GM19238 (cell line): ENCODE measurements at regions not wholly inside any gene's neighbourhood (a gene's known extent, or its start where the extent isn't known, plus 50 kb on each side); places are given as distances from the start of the nearest gene placed in this dataset.

Experiments
- DNase-seq: peaks from one replicate; pipeline ENCODE4 v3.0.0; 2011; ENCODE audit warnings: low spot score; ENCODE audit not compliant: insufficient read length

DNA sequence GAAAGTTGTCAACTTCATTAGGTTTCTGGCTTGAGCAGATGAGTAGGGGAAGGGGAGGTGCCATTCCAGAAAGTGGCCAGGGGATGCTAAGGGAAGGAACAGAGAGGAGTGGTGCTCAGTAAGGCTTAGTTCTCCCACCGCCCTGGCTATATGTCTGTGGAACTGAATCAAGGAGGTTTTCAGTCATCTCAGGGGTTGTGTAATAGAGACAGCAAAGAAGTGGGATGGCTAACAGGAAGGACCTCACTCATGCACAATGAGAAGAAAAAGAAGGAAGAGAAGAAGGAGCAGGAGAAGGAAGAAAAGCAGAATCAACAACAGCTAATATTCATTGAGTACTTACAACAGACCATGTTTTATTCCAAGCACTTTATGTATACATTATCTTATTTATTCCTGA is 368.7 kb downstream of the MID1IP1 start:
- DNase-seq = no peak

DNA sequence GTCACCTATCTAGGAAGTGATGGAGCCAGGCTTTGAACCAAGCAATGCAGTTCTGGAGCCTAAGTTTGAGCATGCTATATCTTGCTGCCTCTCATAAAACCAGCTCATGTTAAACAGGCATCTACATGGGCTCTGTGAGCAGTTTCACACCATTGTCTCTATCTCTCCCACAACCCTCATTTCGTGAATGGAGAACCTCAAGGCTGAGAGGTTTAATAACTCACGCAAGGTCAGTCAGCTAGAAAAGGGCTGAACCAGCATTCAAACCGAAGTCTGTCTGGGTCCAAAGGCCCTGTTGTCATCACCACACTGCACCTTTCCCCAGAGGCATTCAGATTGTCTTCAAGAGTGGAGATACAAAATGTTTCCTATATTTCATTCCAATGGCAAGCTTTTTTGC is 369.2 kb downstream of the MID1IP1 start:
- DNase-seq = no peak

DNA sequence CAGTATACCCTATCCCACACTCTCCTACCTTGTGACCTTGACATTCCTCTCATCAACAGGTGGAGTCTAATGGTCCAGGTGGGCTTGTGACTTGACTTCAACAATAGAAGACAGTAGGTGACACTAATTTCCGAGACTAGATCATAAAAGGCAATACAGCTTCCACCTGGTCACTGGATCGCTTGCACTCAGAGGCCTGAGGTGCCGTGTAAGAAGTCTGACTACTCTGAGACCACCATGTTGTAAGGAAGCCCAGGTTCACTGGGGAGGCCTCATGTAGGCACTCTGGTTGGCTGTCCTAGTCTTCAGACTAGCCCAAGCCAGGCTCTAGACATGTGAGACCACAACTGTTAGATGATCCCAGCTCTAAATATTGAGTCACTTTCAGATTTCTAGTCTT is 370.4 kb downstream of the MID1IP1 start:
- no peak for DNase-seq

DNA sequence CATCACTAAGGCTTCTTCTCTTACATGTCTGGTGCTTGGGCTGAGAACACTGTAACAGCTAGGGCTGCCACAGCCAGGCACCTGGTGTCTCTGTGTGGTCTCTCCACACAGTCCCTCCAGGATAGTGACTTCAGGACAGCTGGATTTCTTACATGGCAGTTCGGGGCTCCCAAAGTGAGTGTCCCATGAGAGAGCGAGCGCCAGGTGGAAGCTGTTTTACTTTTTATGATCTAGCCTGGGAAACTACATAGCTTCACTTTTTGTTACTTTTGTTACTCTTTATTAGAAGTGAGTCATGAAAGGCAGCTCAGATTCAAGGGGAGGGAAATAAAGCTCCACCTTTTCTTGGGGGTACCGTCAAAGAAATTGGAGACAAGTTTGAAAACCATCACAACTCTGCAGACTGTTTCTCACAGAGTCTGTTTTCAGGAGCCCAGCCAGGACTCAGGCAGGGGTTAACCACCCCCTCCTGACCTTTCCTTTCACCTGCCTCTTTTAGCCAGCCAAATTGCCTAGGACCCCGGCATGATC is 373.0 kb downstream of the MID1IP1 start:
- no peak for DNase-seq

DNA sequence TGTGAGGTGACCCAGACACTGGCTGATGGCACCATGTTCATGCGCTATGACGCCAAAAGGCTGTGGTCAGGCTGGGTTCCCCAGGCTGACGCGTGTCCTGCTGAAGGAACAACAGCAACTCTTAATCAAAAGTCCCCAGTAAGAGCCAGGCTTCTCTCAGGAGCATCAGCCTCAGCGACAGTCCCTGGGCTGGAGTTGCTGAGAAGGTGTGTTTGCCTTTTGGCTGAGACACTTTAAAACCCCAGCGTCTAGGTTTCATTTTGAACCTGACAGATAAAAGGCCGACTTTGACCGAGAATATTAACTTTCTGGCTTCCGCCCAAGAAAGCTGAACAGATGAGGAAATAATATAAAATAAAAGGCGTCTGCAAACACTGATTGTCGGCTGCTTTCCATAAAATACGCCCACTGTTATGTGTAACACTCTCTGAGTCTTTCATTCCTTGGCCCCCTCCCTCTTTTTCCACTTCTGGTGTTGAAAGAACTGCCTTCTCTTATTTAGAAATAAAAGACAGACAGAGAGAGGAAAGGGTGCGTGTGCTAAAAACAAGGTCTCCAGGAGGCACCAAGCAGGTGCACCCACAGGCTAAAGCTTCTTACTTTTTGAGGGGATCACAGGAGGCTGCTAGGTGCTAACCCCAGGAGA is 373.6 kb downstream of the MID1IP1 start:
- no peak for DNase-seq

DNA sequence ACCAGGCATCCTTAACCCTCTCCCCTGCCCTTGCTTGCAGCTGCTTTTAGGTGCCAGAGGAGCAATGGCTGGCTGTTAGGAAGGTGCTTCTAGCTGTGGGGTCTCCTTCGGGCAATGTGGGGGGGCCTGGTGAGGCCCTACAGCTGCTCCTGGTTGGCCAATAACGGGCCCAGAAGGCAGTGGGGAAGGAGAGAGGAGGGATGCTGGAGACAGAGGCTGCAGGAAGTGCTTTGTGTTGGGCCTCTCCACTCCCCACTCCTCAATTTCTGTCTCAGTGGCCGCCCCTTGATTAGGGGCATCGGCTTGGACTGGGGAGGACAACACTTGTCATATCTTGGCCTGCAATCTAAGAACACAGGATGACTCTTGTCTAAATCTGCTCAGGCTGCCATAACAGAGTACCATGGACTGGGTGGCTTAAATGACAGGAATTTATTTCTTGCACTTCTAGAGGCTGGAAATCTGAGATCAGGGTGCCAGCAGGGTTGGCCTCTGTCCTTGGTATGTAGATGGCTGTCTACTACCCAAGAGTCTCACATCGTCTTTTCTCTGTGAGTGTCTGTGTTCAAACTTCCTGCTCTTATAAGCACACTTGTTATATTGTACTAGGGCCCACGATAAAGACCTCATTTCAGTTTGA is 374.3 kb downstream of the MID1IP1 start:
- no peak for DNase-seq

DNA sequence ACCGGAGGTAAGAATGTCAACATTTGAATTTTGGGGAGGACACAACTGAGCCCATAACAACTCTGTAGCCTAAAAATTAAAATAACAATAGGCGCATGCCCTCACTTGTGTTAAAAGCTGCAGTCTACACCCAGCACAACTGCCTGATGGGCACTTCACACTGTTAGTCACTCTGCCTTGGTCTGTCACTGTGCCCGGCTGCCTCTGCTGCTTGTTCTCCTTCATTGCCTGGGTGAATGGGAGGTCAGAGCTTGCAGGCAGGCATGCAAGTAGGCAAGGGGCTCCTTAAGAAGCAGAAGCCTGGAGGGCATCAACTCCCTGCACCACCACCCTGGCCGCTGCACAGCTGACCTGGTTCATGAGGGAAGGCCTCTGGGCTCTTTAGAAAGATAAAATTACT is 374.8 kb downstream of the MID1IP1 start:
- no peak for DNase-seq

DNA sequence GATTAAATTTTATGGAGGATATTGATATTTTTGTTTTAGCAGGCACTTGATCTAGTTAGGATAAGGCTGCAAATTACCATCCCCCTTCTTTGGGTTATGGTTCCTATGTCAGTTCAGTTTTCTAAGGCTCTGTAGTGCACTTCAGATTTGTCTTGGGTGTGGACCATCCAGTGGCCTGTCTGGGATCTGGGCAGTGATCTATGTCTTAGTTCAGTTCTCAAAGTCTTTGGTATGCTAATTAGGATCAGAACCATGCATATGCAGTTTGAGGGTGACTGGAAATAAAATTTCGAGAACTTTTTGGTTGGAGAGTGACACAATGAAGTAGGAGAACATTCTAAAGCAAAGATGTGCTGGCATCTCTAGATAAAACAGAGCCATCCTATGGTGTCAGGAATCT is 388.2 kb downstream of the MID1IP1 start:
- DNase-seq = no peak

DNA sequence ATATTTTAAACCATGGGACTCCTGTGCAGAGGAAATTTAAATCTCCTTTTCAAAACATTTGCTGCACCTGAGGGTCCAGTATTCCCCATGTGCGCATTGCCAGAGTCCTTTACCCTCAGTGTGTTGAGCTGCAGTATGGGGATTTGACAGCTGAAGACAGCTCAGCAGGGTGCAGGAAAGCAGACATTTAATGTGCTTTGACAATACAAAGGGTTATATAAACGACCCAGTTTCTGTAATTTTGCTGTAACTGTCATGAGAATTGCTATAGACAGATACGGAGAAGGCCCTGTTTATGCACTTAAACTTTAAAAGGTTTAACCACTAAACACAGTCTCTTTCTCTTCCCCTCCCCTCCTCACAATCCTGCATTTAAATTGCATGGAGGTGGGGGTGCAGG is 393.4 kb downstream of the MID1IP1 start:
- no peak for DNase-seq

DNA sequence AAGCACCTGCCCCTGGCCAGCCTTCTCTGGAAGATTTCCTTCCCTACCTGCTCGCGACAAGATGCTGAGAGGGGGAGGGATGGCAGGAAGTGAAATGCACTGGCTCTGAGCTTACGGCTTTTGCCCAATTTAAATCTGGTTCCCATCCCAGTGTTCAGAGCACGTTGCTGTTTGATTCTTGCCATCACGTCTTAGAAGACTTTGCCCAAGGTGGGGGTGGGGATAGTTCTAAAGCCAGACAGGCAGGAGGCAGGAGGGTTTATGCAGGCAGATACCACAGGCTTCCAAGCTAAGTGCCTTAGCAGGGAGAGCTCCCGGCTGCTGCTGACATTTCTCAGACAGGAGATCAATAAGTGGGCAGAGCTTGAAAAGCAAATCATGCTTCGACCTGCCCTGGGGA is 393.9 kb downstream of the MID1IP1 start:
- no peak for DNase-seq

DNA sequence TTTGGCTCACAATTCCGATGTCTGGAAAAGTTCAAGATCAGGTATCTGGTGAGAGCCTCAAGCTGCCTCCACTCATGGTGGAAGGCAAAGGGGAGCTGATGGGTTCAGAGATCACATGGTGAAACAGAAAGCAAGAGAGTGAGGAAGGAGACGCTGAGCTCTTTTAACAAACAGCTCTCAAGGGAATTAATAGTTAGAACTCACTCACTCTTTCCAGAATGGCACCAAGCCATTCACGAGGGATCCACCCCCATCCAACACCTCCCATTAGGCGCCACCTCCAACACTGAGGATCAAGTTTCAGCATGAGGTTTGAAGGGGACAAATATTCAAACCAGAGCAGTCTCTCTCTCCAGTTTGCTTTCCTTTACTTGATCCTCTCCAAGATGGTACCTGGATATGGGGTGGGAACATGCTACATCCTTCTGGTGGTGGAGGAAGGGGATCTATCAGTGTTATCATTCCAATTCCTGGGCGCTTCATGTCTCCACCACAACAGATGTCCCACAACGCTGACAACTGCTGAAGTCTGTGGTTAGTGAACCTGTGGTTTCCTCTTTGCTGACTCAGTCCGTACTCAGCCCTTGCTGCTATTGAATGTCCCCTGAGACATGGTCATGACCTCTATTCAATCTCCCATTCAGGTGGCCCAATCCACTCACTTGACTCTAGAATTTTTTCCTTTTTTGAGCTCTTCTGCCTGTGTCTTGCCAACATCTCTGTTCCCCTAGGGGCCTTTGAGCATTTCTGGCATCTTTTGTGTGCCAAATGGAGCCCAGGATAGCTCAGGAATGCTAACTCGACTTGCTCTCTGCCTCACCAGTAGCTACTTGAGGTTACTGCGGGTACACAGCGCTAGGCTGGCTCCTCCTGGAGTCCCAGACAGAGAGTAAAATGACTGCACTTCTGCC is 395.2 kb downstream of the MID1IP1 start:
- DNase-seq = peak; percentile 45

DNA sequence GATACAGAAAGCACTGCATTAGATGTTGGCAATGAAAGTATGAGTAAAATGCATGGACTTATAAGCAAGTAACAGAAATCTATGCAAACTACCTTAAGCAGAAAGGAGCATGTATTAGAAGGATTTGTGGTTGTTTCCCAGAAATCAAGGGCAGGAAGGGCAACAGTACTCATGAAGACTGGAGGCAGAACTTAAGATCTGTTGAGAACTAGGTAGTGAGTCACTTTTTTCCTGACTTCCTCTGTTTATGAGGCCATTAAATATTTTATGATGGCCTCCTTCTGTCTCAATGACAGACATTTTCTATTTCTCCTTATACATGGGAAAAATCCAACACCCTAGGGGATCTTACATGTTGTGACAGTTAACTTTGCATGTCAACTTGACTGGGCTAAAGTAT is 398.2 kb downstream of the MID1IP1 start:
- DNase-seq = no peak

DNA sequence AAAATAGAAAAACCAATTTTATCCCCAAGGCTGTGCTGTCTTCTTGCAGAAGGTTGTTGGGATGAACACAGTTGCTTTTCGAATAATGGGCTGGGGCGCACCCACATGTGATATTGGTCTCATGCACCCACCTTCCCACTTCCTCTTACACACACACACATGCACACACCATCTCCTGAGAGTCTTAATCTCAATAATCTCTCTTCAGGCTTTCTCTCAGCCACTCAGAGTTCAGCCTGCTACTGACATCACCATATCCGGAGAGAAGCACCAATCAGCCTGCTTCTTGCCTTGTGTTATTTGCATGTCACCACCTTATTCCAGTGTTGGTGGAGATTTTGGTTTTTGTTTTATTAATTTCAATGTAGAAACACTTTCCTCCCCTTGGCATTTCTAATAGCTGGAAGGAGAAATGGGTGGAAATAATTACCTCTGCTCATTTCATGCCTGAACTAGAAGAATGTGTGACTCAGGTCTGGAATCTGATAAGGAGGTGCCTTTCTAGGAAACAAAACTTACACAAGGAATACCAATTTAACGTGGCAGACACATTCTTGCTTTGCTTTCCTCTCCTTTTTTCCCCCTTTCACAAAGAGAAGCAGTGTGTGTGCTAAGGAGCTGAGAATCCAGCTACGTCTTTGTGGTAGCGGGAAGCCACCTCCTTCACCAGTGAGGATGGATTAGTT is 400.2 kb downstream of the MID1IP1 start:
- DNase-seq = no peak

DNA sequence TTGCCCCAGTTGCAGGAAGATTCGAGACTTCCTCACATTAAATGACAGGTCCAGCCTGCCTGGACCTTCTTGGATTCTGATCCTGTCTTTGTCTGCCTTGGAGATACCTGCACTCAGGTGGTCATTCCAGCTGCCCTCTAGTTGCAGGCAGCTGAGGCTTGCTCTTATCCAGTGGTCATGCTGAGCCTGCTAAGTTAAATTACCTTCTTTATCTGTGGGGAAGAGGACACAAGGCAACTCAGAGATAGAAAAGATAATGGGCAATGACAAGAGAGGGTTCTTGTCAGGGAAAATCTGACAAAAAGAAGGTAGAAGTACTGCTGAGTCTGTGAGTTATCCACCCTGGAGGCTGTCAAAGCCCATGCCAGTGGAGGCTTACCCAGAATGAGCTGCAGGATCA is 401.4 kb downstream of the MID1IP1 start:
- no peak for DNase-seq

DNA sequence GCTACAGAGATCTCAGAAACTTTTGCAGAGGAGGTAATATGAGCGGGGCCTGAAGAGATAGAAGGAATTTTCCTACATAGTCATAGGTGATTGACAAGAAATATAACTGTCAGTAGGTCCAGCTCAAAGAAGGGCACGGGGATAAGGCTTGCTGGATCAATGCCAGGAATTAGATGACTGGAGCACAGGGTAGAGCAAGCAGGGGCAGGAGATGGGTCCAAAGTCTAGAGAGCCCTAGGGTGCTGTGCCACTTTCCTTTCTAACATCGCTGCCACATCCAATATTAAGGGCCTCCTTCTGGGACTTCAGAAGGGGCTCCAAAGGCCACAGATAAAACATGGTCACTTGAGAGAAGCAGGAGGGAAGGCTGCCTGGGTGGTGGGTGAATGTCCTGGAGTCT is 402.2 kb downstream of the MID1IP1 start:
- DNase-seq = no peak

DNA sequence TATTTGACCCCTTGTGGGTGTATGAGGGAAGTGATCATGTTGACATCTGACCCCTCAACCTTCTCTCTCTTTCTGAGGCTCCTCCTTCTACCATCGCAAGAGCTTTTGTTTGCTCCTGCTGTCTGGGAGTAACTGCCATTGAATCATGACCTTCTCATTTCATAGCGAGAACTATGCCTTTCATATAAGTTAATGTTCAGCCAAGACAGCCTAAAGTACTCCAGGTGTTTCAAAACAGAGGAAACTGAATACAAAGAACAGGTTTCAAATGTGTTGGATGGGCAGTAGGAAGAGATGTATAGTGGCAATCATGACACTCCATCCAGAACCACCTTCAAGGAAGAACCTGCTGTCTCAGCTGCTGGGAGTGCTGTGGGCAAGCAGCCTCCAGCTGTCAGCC is 403.1 kb downstream of the MID1IP1 start:
- DNase-seq = no peak

DNA sequence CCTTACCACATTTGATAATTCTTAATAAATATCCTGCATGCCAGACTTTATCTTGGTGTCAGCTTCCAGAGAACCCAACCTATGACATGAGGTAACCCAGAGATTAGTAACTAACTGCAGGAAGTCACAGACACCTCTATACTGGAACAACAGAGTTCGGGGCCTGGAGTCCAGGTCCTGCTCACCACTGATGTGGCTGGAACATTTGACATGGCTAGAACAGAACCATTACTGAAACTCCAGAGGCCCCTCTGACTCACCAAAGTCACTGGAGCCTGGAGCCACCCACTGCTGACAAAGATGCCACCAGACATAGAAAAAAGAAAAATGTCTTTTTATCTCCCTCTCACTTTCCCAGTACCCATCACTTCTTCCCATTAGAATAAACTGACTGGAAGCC is 403.7 kb downstream of the MID1IP1 start:
- no peak for DNase-seq

DNA sequence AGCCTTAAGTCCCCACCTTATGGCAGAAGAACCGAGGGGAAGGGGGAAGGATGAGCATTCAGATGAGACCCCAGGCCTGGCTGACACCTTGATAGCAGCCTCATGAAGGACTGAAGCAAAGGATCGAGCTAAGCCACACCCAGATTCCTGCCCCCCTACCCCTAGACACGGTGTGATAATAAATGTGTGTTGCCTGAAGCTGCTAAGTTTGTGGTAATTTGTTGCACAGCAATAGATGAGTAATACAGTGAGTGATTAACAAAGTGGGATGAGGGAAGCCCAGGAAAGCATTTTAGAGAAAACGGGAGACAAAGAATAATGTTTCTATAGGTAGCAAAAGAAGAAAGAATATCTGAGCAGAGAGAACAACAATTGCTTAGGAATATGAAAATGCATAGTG is 404.2 kb downstream of the MID1IP1 start:
- DNase-seq = no peak

DNA sequence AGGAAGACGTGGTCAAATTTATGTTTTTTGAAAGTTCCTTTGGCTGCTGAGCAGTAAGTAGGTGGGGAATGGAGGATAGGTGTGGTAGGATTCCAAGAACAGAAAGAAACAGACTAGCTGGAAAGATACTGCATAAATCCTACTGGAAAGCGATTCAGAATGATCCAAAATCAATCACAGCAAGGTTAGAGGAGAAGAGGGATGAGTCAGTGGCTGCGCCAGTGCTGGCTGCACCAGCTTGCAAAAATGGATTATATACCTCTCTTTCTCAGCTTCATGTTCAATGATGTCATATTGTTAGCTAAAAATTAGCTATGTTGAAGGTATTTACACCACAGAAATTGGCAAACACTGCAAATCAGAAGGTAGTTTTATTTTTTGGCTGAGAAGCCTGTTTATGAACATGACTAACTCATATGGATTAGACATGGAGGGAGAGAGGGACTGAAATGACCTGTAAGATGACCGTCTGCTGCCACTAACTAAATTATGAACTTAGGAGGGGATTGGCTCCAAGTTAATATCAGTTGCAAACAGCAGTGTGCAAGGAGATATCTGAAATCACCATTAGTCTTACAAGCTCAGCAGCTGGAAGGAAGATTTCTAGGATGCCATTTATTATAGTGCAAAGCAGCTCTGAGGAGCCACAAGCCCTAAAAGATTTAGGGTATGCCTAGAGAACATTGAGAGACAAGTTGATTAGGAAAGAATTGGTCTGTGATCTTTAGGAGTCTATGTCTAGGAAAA is 405.3 kb downstream of the MID1IP1 start:
- DNase-seq = no peak

DNA sequence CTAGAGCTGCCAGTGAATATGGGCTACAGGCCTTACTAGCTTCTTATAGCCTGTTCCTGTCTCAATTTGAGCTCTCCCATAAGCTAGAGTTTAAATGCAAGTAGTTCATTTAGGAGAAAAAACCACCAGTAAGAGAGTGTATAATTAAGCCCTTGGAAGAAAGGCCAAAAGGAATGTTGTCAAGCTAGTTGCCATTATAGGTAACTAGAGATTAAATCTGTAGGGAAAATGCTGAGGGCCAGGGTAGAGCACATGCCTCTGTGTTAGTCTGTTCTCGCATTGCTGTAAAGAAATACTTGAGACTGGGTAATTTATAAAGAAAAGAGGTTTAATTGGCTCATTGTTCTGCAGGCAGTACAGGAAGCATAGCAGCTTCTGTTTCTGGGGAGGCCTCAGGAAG is 410.2 kb downstream of the MID1IP1 start:
- no peak for DNase-seq

DNA sequence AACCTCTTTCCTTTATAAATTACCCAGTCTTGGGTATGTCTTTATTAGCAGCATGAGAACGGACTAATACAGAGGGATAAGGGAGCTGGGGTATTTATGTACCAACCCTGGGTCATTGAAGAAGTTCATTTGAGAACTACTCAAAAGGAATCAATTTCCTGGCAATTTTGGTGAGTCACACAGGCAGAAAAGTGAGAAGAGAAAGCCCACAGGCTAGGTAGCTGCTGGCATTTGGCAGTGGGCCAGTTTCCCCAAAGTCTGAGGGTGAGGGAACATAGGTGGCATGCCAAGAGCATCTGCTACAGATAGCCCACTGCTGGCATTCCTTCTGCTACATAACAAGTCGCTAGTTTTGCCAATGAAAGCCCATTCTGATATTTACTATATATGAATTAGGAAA is 411.2 kb downstream of the MID1IP1 start:
- no peak for DNase-seq
